ENCODE measurements at regions not wholly inside any gene's neighbourhood (a gene's known extent, or its start where the extent isn't known, plus 50 kb on each side); places are given as distances from the start of the nearest gene placed in this dataset.
"Not testable (repeated sequence)": the region's sequence is repeated elsewhere in the genome, so short reads cannot be mapped to it uniquely, and the experiment has no call there.

GRCh38 chr17:30714825-30715622 lies 109.5 kb downstream of the CRLF3 start:
- H3K4me1 Mint-ChIP-seq (ENCODE audit: low read depth) = peaks cover 25% of the 10 kb centered on the region
- H3K9me3 Mint-ChIP-seq (ENCODE audit: low read depth); H3K4me3 Mint-ChIP-seq (ENCODE audit: unreplicated experiment); H3K27me3 Mint-ChIP-seq (ENCODE audit: low read depth); H3K36me3 Mint-ChIP-seq (ENCODE audit: low read depth); H3K27ac Mint-ChIP-seq (ENCODE audit: unreplicated experiment): not testable (repeated sequence)
- TF ChIP-seq, protein P1, sequence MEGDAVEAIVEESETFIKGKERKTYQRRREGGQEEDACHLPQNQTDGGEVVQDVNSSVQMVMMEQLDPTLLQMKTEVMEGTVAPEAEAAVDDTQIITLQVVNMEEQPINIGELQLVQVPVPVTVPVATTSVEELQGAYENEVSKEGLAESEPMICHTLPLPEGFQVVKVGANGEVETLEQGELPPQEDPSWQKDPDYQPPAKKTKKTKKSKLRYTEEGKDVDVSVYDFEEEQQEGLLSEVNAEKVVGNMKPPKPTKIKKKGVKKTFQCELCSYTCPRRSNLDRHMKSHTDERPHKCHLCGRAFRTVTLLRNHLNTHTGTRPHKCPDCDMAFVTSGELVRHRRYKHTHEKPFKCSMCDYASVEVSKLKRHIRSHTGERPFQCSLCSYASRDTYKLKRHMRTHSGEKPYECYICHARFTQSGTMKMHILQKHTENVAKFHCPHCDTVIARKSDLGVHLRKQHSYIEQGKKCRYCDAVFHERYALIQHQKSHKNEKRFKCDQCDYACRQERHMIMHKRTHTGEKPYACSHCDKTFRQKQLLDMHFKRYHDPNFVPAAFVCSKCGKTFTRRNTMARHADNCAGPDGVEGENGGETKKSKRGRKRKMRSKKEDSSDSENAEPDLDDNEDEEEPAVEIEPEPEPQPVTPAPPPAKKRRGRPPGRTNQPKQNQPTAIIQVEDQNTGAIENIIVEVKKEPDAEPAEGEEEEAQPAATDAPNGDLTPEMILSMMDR (IDR thresholded peaks at IDR 0.05) = peak; percentile 79
- peak; percentile 78 for DNase-seq (ENCODE audit: low spot score)

GRCh38 chr17:30713805-30714204 lies 110.7 kb downstream of the CRLF3 start:
- H3K4me3 Mint-ChIP-seq (ENCODE audit: unreplicated experiment); H3K9me3 Mint-ChIP-seq (ENCODE audit: low read depth); H3K36me3 Mint-ChIP-seq (ENCODE audit: low read depth); DNase-seq (ENCODE audit: low spot score); H3K27me3 Mint-ChIP-seq (ENCODE audit: low read depth); H3K27ac Mint-ChIP-seq (ENCODE audit: unreplicated experiment): not testable (repeated sequence)
- H3K4me1 Mint-ChIP-seq (ENCODE audit: low read depth) = peaks cover 22% of the 10 kb centered on the region

GRCh38 chr17:30712859-30713258 lies 111.6 kb downstream of the CRLF3 start:
- not testable (repeated sequence) for H3K4me3 Mint-ChIP-seq (ENCODE audit: unreplicated experiment); H3K27me3 Mint-ChIP-seq (ENCODE audit: low read depth); DNase-seq (ENCODE audit: low spot score); H3K36me3 Mint-ChIP-seq (ENCODE audit: low read depth); H3K9me3 Mint-ChIP-seq (ENCODE audit: low read depth); H3K27ac Mint-ChIP-seq (ENCODE audit: unreplicated experiment)
- H3K4me1 Mint-ChIP-seq (ENCODE audit: low read depth) = peaks cover 22% of the 10 kb centered on the region

- DNase-seq (ENCODE audit: low spot score); H3K27ac Mint-ChIP-seq (ENCODE audit: unreplicated experiment); H3K9me3 Mint-ChIP-seq (ENCODE audit: low read depth); H3K27me3 Mint-ChIP-seq (ENCODE audit: low read depth); H3K36me3 Mint-ChIP-seq (ENCODE audit: low read depth): not testable (repeated sequence)
- Mint-ChIP-seq H3K4me3 (ENCODE audit: unreplicated experiment) (peak overlapping the region; percentile 77), H3K4me1 (ENCODE audit: low read depth) (peaks cover 30% of the 10 kb centered on the region)
Observed at GRCh38 chr17:30711626-30712507, 112.6 kb downstream of the CRLF3 start.

GRCh38 chr17:30711176-30711575 lies 113.3 kb downstream of the CRLF3 start:
- H3K4me1 Mint-ChIP-seq (ENCODE audit: low read depth) = peaks cover 30% of the 10 kb centered on the region
- H3K9me3 Mint-ChIP-seq (ENCODE audit: low read depth); H3K36me3 Mint-ChIP-seq (ENCODE audit: low read depth); DNase-seq (ENCODE audit: low spot score); H3K27me3 Mint-ChIP-seq (ENCODE audit: low read depth): not testable (repeated sequence)
- peak overlapping the region; percentile 77 for H3K4me3 Mint-ChIP-seq (ENCODE audit: unreplicated experiment)
- H3K27ac Mint-ChIP-seq (ENCODE audit: unreplicated experiment) = peak overlapping the region; percentile 88

GRCh38 chr17:30710276-30711088 lies 114.0 kb downstream of the CRLF3 start:
- Mint-ChIP-seq H3K27ac (ENCODE audit: unreplicated experiment) (peak overlapping the region; percentile 88), H3K4me3 (ENCODE audit: unreplicated experiment) (peak overlapping the region; percentile 77), H3K4me1 (ENCODE audit: low read depth) (peaks cover 30% of the 10 kb centered on the region)
- not testable (repeated sequence) for H3K9me3 Mint-ChIP-seq (ENCODE audit: low read depth); H3K36me3 Mint-ChIP-seq (ENCODE audit: low read depth); DNase-seq (ENCODE audit: low spot score); H3K27me3 Mint-ChIP-seq (ENCODE audit: low read depth)

DNA sequence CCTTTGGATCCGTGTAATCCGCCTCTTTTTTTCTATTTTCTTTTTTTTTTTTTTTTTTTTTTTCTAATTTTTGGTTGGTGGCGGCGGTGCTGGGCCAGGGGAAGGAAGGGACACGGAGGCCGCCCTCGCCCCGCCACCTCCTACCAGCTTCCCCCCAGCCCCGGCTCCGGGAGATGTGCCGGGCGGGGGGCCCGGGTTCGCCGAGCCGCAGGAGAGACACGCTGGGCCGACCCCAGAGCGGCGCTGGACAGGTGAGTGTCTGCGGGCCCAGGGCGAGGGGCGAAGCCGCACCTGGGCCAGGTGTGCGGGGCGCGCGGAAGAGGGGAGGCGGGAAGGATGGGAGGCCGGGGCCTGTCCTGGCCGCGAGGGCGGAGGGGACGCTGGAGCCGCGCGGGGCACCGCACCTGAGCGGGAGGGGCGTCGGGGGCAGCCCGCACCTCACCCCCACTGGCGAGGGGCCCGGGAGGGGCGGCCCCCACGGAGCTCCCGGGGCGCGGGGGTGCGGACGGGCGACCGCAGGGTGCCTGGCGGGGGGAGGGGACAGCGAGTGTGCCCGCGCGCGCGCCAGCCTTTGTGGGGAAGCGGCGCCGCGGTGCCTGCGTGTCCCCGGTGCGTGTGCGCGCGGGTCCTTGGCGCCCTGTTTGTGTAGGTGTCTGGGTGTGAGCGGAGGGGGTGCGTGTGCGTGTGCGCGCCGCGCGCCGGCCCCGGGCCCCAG lies 114.8 kb downstream of the CRLF3 start:
- H3K9me3 Mint-ChIP-seq (ENCODE audit: low read depth); H3K27me3 Mint-ChIP-seq (ENCODE audit: low read depth); H3K36me3 Mint-ChIP-seq (ENCODE audit: low read depth); DNase-seq (ENCODE audit: low spot score): not testable (repeated sequence)
- H3K27ac Mint-ChIP-seq (ENCODE audit: unreplicated experiment) = peak overlapping the region; percentile 65
- TF ChIP-seq, protein P1 (IDR thresholded peaks at IDR 0.05) = peak; percentile 14
- H3K4me3 Mint-ChIP-seq (ENCODE audit: unreplicated experiment) = peak overlapping the region; percentile 77
- peaks cover 30% of the 10 kb centered on the region for H3K4me1 Mint-ChIP-seq (ENCODE audit: low read depth)

DNA sequence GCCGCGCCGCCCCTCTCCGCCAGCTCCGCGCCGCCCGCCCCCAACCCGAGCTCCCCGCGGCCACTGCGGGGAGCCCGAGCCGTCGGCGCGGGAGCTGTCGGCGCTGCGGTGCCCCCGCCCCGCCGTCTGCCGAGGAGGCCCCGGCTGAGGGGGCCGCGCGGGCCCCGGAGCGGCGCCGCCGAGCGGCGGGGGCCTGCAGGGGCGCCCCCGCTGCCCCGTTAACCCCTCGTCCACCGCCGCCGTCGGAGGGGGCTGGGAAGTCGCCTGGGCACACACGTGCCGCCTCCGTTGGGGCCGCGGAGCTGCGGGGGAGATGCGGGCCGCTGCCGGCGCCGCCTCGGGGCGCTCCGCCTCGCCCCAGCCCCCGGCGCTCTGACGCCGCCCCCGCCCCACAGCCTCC lies 115.4 kb downstream of the CRLF3 start:
- H3K4me3 Mint-ChIP-seq (ENCODE audit: unreplicated experiment); DNase-seq (ENCODE audit: low spot score); H3K9me3 Mint-ChIP-seq (ENCODE audit: low read depth); H3K27me3 Mint-ChIP-seq (ENCODE audit: low read depth); H3K36me3 Mint-ChIP-seq (ENCODE audit: low read depth); H3K27ac Mint-ChIP-seq (ENCODE audit: unreplicated experiment): not testable (repeated sequence)
- H3K4me1 Mint-ChIP-seq (ENCODE audit: low read depth) = peaks cover 30% of the 10 kb centered on the region

DNA sequence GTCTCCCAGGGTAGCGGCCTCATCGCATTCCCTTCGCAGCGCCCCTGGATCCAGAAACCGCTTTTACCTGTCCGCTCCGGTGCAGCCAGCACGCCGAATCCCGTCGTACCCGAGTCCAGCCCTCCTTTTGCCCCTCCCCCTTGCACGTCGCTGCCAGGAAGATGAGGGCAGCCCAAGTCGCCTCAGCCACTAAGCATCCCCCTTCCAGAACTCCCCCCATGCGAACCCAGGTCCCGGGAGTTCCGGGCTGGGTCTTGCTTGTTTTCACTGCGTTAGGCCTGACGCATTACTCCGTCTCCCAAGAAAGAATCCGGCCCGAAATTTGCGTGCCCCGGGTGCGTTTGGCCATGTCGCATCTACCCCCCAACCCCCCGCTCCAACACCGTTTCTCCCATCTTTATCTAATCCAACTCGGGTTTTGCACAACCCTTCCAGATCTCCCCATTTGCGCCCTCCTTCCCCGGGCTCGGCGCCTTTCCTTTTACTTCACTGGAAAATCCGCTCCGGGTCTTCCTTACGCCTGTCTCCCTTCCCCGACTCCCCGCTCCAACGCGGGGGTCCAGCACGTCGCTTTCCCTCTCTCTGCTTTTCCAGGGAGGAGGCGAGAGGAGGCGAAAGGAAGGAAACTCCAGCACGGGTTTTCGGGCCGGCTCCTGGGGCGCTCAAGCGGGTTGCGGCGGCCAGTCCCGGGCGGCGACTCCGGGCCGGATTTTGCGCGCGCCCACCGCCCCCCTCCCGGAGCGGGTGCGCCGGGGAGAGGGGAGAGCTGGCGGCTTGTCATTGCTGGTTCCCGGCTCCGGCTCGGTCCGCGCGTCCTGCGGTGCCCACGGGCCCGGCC lies 116.0 kb downstream of the CRLF3 start:
- H3K4me3 Mint-ChIP-seq (ENCODE audit: unreplicated experiment) = peak overlapping the region; percentile 100
- H3K36me3 Mint-ChIP-seq (ENCODE audit: low read depth); DNase-seq (ENCODE audit: low spot score); H3K27me3 Mint-ChIP-seq (ENCODE audit: low read depth); H3K9me3 Mint-ChIP-seq (ENCODE audit: low read depth): not testable (repeated sequence)
- peak overlapping the region; percentile 99 for H3K27ac Mint-ChIP-seq (ENCODE audit: unreplicated experiment)
- peaks cover 26% of the 10 kb centered on the region for H3K4me1 Mint-ChIP-seq (ENCODE audit: low read depth)
